AG04450 (cell line): ENCODE measurements at regions not wholly inside any gene's neighbourhood (a gene's known extent, or its start where the extent isn't known, plus 50 kb on each side); places are given as distances from the start of the nearest gene placed in this dataset.

Experiments used
- CTCF ChIA-PET: fragments of 300-600, 350-600 bp; formaldehyde crosslinking; extraction: SDS; loops from one replicate; lab custom pipeline; 2022; ENCODE audit warnings: antibody characterized with exemption, inconsistent platforms; lab: Charles Lee
- POLR2A ChIA-PET: fragments of 350-600 bp; formaldehyde crosslinking; extraction: SDS; loops from one replicate; lab custom pipeline; 2021; ENCODE audit warnings: antibody characterized with exemption, inconsistent platforms; lab: Yijun Ruan, JAX
- DNase-seq: peaks from one replicate; pipeline ENCODE4 v3.0.0-alpha.2; 2011; ENCODE audit warnings: low read depth, low spot score
- H3K27ac ChIP-seq: one replicate; pipeline ENCODE4 v1.5.1; 2012; ENCODE audit warnings: low read depth, low read length, control low read depth
- H3K27me3 ChIP-seq: one replicate; pipeline ENCODE4 v1.6.0; 2012; ENCODE audit warnings: low read length; ENCODE audit not compliant: control insufficient read depth, insufficient read depth
- H3K4me3 ChIP-seq: 2 replicates; pipeline ENCODE4 v1.5.1; 2011; ENCODE audit warnings: mild to moderate bottlenecking, low read depth, low read length, control low read depth
- H3K9me3 ChIP-seq: 2 replicates; pipeline ENCODE4 v1.5.1; 2012; ENCODE audit warnings: low read length; ENCODE audit not compliant: control insufficient read depth, insufficient read depth
- TF ChIP-seq, protein P1 (sequence below): IDR thresholded peaks from 2 replicates; pipeline ENCODE4 v1.5.1; 2011; ENCODE audit warnings: low read depth, low read length, control low read depth, inconsistent platforms

DNA sequence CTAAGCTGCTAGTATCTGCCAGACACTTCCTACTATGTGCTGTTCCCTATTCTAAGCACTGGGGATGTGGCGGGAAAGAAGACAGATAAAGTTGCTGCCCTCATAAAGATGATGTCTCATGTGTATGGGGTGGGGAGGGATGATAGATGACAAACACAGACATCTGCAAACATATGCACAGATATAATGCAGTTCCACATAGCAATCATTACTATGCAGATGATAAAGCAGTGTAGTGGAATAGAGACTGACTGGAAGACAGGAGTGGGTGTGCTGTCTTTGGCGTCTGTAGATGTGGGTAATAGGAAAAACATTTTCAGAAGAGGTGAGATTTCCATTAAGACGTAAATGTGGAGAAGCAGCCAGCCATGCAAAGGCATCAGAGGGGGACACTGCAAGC, 243.6 kb downstream of the DPY19L2 start:
- TF ChIP-seq, protein P1, sequence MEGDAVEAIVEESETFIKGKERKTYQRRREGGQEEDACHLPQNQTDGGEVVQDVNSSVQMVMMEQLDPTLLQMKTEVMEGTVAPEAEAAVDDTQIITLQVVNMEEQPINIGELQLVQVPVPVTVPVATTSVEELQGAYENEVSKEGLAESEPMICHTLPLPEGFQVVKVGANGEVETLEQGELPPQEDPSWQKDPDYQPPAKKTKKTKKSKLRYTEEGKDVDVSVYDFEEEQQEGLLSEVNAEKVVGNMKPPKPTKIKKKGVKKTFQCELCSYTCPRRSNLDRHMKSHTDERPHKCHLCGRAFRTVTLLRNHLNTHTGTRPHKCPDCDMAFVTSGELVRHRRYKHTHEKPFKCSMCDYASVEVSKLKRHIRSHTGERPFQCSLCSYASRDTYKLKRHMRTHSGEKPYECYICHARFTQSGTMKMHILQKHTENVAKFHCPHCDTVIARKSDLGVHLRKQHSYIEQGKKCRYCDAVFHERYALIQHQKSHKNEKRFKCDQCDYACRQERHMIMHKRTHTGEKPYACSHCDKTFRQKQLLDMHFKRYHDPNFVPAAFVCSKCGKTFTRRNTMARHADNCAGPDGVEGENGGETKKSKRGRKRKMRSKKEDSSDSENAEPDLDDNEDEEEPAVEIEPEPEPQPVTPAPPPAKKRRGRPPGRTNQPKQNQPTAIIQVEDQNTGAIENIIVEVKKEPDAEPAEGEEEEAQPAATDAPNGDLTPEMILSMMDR, result no peak
- CTCF ChIA-PET, result no interaction called here
- POLR2A ChIA-PET, result no interaction called here

DNA sequence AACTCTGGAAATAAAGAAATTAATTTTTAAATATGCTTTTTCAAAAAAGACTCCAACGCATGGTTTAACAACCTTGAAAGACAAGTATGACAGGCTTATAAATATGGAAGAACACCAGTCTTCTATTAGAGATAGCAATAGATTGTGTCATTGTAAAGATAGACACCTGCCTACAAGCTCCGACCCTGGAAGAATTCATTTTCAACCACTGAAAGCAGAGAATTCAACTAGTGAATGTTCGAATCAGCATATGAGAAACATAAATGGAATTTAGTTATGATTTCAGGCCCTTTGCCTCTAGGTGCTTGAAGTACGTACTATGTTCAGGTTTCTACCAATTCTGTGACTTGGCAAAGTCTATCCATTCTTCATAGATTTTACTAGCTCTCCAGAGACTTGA, 244.5 kb downstream of the DPY19L2 start:
- Histone ChIP-seq H3K27ac (no peak overlapping the region), H3K27me3 (no peaks in the 10 kb centered on the region), H3K9me3 (no peaks in the 10 kb centered on the region), H3K4me3 (no peak overlapping the region)
- ChIA-PET POLR2A (no interaction called here), CTCF (interaction anchor here (0.6 to 7.9 kb wide), 2 partner anchors 376 to 932 kb away, joined by 3 to 130 read pairs; no protein-coding TSS in a partner anchor)
- no peak for DNase-seq
- TF ChIP-seq, protein P1, result no peak

More for the DNA sequence above, 243.6 kb downstream of the DPY19L2 start:
- Histone ChIP-seq H3K9me3 (no peaks in the 10 kb centered on the region), H3K27me3 (no peaks in the 10 kb centered on the region), H3K27ac (no peak overlapping the region), H3K4me3 (no peak overlapping the region)
- DNase-seq, result no peak

- peak; percentile 27 for DNase-seq
- H3K9me3 ChIP-seq, result no peaks in the 10 kb centered on the region
- H3K27ac ChIP-seq, result no peak overlapping the region
- ChIA-PET POLR2A (no interaction called here), CTCF (interaction anchor here (0.9 to 7.9 kb wide), 11 partner anchors 9 to 384 kb away, joined by 3 to 130 read pairs (median 6); partner anchors contain the start of gene DPY19L2)
- H3K27me3 ChIP-seq, result no peaks in the 10 kb centered on the region
- TF ChIP-seq, protein P1, result peak; percentile 69
- H3K4me3 ChIP-seq, result no peak overlapping the region
Measured at GRCh38 chr12:63420206-63420644, 248.1 kb downstream of the DPY19L2 start.

DNA sequence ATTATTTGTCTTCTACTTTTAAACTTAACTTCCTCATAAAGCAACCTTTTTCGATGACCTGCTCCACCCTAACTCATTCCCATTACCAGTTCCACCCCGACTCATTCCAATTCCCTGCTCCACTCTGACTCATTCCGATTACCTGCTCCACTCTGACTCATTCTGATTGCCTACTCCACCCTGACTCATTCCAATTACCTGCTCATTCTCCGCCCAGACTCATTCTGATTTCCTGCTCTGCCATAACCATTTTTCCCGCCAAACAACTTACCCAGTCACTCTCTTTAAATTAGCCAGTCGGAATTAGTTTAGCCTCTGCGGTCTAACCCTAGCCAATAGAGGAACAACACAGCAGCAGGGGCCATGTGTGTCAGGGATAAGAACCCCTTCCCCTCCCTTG, 249.1 kb downstream of the DPY19L2 start:
- ChIA-PET CTCF (interaction anchor here (0.7 to 7.9 kb wide), 5 partner anchors 10 to 381 kb away, joined by 3 to 130 read pairs (median 6); partner anchors contain the start of gene DPY19L2), POLR2A (no interaction called here)
- TF ChIP-seq, protein P1, result no peak
- H3K4me3 ChIP-seq, result no peak overlapping the region
- no peak for DNase-seq
- no peaks in the 10 kb centered on the region for H3K9me3 ChIP-seq
- H3K27me3 ChIP-seq, result no peaks in the 10 kb centered on the region
- H3K27ac ChIP-seq, result no peak overlapping the region

DNA sequence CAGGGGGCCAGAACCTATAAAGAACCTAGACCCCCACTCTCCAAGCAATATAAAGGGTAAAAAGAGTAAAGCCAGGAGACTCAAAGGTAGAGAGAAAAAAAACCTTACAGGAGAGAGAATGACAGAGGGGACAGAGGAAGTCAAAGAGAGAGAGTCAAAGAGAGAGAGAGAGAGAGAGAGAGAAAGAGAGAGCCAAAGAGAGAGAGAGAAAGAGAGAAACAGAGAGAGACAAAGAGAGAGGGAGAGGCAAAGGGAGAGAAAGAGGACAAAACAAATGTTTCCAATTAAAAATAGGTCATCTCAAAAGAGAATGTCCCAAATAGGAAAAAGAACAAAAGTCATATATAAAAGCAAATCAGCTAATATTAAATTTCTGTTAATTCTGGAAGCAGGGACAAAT, 251.5 kb downstream of the DPY19L2 start:
- Histone ChIP-seq H3K27me3 (no peaks in the 10 kb centered on the region), H3K9me3 (no peaks in the 10 kb centered on the region), H3K4me3 (no peak overlapping the region), H3K27ac (no peak overlapping the region)
- no peak for DNase-seq
- CTCF ChIA-PET, result interaction anchor here (7.9 kb wide), 1 partner anchor 383 kb away, joined by 130 read pairs; no protein-coding TSS in a partner anchor
- POLR2A ChIA-PET, result no interaction called here
- TF ChIP-seq, protein P1, result no peak
